ENCODE measurements at regions not wholly inside any gene's neighbourhood (a gene's known extent, or its start where the extent isn't known, plus 50 kb on each side); places are given as distances from the start of the nearest gene placed in this dataset.

GRCh38 chr13:80168089-80168850 lies 172.7 kb downstream of the SPRY2 start:
- Histone ChIP-seq H3K36me3 (ENCODE audit: control insufficient read depth, insufficient read depth, low read length) (no peaks in the 10 kb centered on the region), H3K4me3 (ENCODE audit: low read depth, low read length) (no peak overlapping the region), H3K27me3 (ENCODE audit: control insufficient read depth, insufficient read depth, low read length) (no peaks in the 10 kb centered on the region)
- TF ChIP-seq CTCF (IDR thresholded peaks at IDR 0.05; ENCODE audit: insufficient read depth, low read length, poor library complexity, severe bottlenecking) = no peak
- no peak for DNase-seq (ENCODE audit: low read depth)

GRCh38 chr13:80166352-80166751 lies 174.6 kb downstream of the SPRY2 start:
- TF ChIP-seq CTCF (IDR thresholded peaks at IDR 0.05; ENCODE audit: insufficient read depth, low read length, poor library complexity, severe bottlenecking) = no peak
- H3K4me3 ChIP-seq (ENCODE audit: low read depth, low read length) = no peak overlapping the region
- DNase-seq (ENCODE audit: low read depth) = no peak

DNA sequence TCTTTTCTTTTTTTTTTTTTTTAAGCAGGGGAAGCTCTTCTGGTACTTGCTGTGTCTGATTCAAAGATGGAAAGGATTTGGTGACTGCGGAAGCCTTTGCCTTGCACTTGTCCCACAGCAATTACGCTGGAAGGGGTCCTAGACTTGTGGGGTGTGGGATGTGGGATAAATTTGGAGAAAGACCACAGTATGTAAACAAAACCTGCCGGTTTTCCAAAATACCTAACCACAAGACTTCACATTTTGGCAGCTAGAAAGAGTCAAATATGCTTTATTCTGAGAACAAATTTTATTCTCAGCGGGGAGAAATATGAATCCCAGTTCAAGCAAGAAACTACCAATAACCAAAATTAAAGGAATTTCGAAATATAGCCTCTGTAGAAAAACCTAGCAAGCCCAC lies 176.5 kb downstream of the SPRY2 start:
- TF ChIP-seq CTCF (IDR thresholded peaks at IDR 0.05; ENCODE audit: insufficient read depth, low read length, poor library complexity, severe bottlenecking) = no peak
- no peak for DNase-seq (ENCODE audit: low read depth)
- Histone ChIP-seq H3K36me3 (ENCODE audit: control insufficient read depth, insufficient read depth, low read length) (no peaks in the 10 kb centered on the region), H3K4me3 (ENCODE audit: low read depth, low read length) (no peak overlapping the region), H3K27me3 (ENCODE audit: control insufficient read depth, insufficient read depth, low read length) (no peaks in the 10 kb centered on the region)

More at GRCh38 chr13:80166352-80166751, 174.6 kb downstream of the SPRY2 start:
- Histone ChIP-seq H3K36me3 (ENCODE audit: control insufficient read depth, insufficient read depth, low read length) (no peaks in the 10 kb centered on the region), H3K27me3 (ENCODE audit: control insufficient read depth, insufficient read depth, low read length) (no peaks in the 10 kb centered on the region)

DNA sequence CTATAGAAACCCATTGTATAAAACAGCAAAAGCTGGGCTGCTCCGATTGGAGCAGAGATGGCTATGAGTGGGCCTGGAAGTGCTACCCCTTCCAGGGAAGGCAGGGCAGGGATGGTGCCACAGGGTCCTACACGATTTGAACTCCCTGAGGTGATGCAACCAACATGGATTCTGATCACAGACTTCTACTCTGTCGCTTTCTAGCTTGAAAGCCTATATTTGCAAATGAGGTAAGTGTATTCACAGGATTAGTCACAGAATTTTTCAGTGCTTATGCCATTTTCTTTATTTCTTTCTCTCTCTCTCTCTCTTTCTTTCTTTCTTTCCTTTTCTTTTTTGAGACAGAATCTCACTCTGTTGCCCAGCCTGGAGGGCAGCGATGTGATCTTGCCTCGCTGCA lies 179.0 kb downstream of the SPRY2 start:
- DNase-seq (ENCODE audit: low read depth) = no peak
- no peak for TF ChIP-seq CTCF (IDR thresholded peaks at IDR 0.05; ENCODE audit: insufficient read depth, low read length, poor library complexity, severe bottlenecking)
- H3K27me3 ChIP-seq (ENCODE audit: control insufficient read depth, insufficient read depth, low read length) = no peaks in the 10 kb centered on the region
- H3K36me3 ChIP-seq (ENCODE audit: control insufficient read depth, insufficient read depth, low read length) = no peaks in the 10 kb centered on the region
- H3K4me3 ChIP-seq (ENCODE audit: low read depth, low read length) = no peak overlapping the region

DNA sequence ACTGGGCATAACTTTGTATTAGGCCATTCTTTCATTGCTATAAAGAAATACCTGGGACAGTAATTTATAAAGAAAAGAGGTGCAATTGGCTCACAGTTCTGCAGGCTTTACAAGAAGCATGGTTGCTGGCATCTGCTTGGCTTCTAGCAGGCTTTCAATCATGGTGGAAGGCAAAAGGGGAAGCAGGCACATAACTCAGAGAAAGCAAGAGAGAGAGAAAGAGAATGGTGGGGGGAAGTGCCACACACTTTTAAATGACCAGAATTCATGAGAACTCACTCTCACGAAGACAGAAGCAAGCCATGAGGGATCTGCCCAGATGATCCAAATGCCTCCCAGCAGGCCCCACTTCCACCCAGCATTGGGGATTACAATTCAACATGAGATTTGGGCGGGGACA lies 179.7 kb downstream of the SPRY2 start:
- no peak overlapping the region for H3K4me3 ChIP-seq (ENCODE audit: low read depth, low read length)
- DNase-seq (ENCODE audit: low read depth) = no peak
- H3K27me3 ChIP-seq (ENCODE audit: control insufficient read depth, insufficient read depth, low read length) = no peaks in the 10 kb centered on the region
- H3K36me3 ChIP-seq (ENCODE audit: control insufficient read depth, insufficient read depth, low read length) = no peaks in the 10 kb centered on the region
- no peak for TF ChIP-seq CTCF (IDR thresholded peaks at IDR 0.05; ENCODE audit: insufficient read depth, low read length, poor library complexity, severe bottlenecking)

- Histone ChIP-seq H3K36me3 (ENCODE audit: control insufficient read depth, insufficient read depth, low read length) (no peaks in the 10 kb centered on the region), H3K4me3 (ENCODE audit: low read depth, low read length) (no peak overlapping the region), H3K27me3 (ENCODE audit: control insufficient read depth, insufficient read depth, low read length) (no peaks in the 10 kb centered on the region)
- no peak for TF ChIP-seq CTCF (IDR thresholded peaks at IDR 0.05; ENCODE audit: insufficient read depth, low read length, poor library complexity, severe bottlenecking)
- no peak for DNase-seq (ENCODE audit: low read depth)
Observed at GRCh38 chr13:80160110-80160509, 180.8 kb downstream of the SPRY2 start.
